A549 (cell line): ENCODE measurements at regions not wholly inside any gene's neighbourhood (a gene's known extent, or its start where the extent isn't known, plus 50 kb on each side); places are given as distances from the start of the nearest gene placed in this dataset.

Experiments
- ATAC-seq, 2 experiments: fragments of 200-7000 bp in 1 of 2; fragments of >200 bp in 1 of 2; cut with Nextera tagmentation in 1 of 2; cut with Tn5 transposase in 1 of 2; 3 replicates each; pipeline versions ENCODE4 v1.8.0 to v1.9.1; 2018 to 2020; ENCODE audit warnings: mild to moderate bottlenecking in 1 of 2, moderate library complexity in 1 of 2
- CTCF ChIA-PET: fragments of 300-600 bp; sonication (Branson Sonifier 250); formaldehyde crosslinking; extraction: SDS; loops from one replicate; lab custom pipeline; 2021; ENCODE audit warnings: antibody characterized with exemption, inconsistent platforms; lab: Yijun Ruan, JAX
- POLR2A ChIA-PET: fragments of 350-600 bp; formaldehyde crosslinking; extraction: SDS; loops from one replicate; lab custom pipeline; 2021; ENCODE audit warnings: antibody characterized with exemption, inconsistent platforms; lab: Yijun Ruan, JAX
- DNase-seq, 2 experiments: peaks; one replicate each; pipeline versions ENCODE4 v3.0.0 to v3.0.0-alpha.2; 2011 to 2016; ENCODE audit warnings: low read depth in 1 of 2, low spot score in 1 of 2
- FAIRE-seq: peaks from 2 replicates; lab custom pipeline; 2011; peaks lifted over from hg19 to GRCh38; lab: Jason Lieb, UNC
- H3K27ac ChIP-seq, 2 experiments: fragments of >200 bp; sonication (Bioruptor Twin); formaldehyde crosslinking; 3 replicates each; pipeline ENCODE4 v1.5.1; 2016 to 2017
- H3K4me1 ChIP-seq: fragments of >200 bp; sonication (Bioruptor Twin); formaldehyde crosslinking; 3 replicates; pipeline ENCODE4 v1.6.1; 2016
- H3K4me2 ChIP-seq: fragments of >200 bp; sonication (Bioruptor Twin); formaldehyde crosslinking; 3 replicates; pipeline ENCODE4 v1.6.1; 2016
- H3K4me3 ChIP-seq: fragments of >200 bp; sonication (Bioruptor Twin); formaldehyde crosslinking; 3 replicates; pipeline ENCODE4 v1.5.1; 2016
- H3K9me3 ChIP-seq: fragments of >200 bp; sonication (Bioruptor Twin); formaldehyde crosslinking; 3 replicates; pipeline ENCODE4 v1.6.1; 2016
- CBX2 ChIP-seq: fragments of 200-600 bp; sonication (generic); IDR thresholded peaks from 2 replicates; pipeline ENCODE4 v1.6.1; 2016; ENCODE audit warnings: low read depth, mild to moderate bottlenecking, borderline replicate concordance
- CBX8 ChIP-seq: fragments of 200-600 bp; sonication (generic); IDR thresholded peaks from 2 replicates; pipeline ENCODE4 v1.6.1; 2016
- CEBPB ChIP-seq, 2 experiments: fragments of >200 bp in 1 of 2; sonication (Bioruptor Twin) in 1 of 2; formaldehyde crosslinking in 1 of 2; IDR thresholded peaks; 2 replicates each; pipeline ENCODE4 v1.6.1; 2012 to 2016
- E2F6 ChIP-seq: IDR thresholded peaks from 2 replicates; pipeline ENCODE4 v1.6.1; 2012; ENCODE audit warnings: low read depth, borderline replicate concordance
- EHF ChIP-seq: fragments of 250-450 bp; sonication (Bioruptor Pico); IDR thresholded peaks from 2 replicates; pipeline ENCODE4 v1.5.0; 2020; ENCODE audit warnings: mild to moderate bottlenecking
- ELK1 ChIP-seq: fragments of 150-350 bp; IDR thresholded peaks from 2 replicates; pipeline ENCODE4 v1.6.1; 2014; ENCODE audit warnings: low read depth, mild to moderate bottlenecking, low read length
- FOSB ChIP-seq: fragments of 250-450 bp; sonication (Bioruptor Pico); IDR thresholded peaks from 2 replicates; pipeline ENCODE4 v1.5.0; 2020; ENCODE audit warnings: mild to moderate bottlenecking, moderate library complexity
- FOXS1 ChIP-seq: fragments of 250-450 bp; sonication (Bioruptor Pico); IDR thresholded peaks from 2 replicates; pipeline ENCODE4 v1.5.0; 2020; ENCODE audit warnings: mild to moderate bottlenecking, moderate library complexity
- GATA3 ChIP-seq: IDR thresholded peaks from 2 replicates; pipeline ENCODE4 v1.6.1; 2012; ENCODE audit warnings: borderline replicate concordance
- HES2 ChIP-seq: fragments of >200 bp; sonication (Bioruptor Twin); formaldehyde crosslinking; IDR thresholded peaks from 2 replicates; pipeline ENCODE4 v1.6.1; 2016
- HEYL ChIP-seq: fragments of 250-450 bp; sonication (Bioruptor Pico); IDR thresholded peaks from 2 replicates; pipeline ENCODE4 v1.8.0; 2021; ENCODE audit warnings: mild to moderate bottlenecking, moderate library complexity
- HOXA7 ChIP-seq: fragments of 250-450 bp; sonication (Bioruptor Pico); IDR thresholded peaks from 2 replicates; pipeline ENCODE4 v1.5.0; 2020; ENCODE audit warnings: mild to moderate bottlenecking, moderate library complexity
- JUN ChIP-seq, 2 experiments: fragments of >200 bp; sonication (Bioruptor Twin); formaldehyde crosslinking; IDR thresholded peaks; 2 replicates in 1 of 2; 3 replicates in 1 of 2; pipeline ENCODE4 v1.6.1; 2016 to 2017
- KDM1A ChIP-seq: fragments of 200-600 bp; sonication (generic); IDR thresholded peaks from 2 replicates; pipeline ENCODE4 v1.6.1; 2016; ENCODE audit warnings: low read depth, mild to moderate bottlenecking
- KDM5A ChIP-seq: fragments of 200-600 bp; sonication (generic); IDR thresholded peaks from 2 replicates; pipeline ENCODE4 v1.6.1; 2016; ENCODE audit warnings: antibody characterized with exemption, mild to moderate bottlenecking
- MYC ChIP-seq: IDR thresholded peaks from 2 replicates; pipeline ENCODE4 v1.6.1; 2012; ENCODE audit warnings: mild to moderate bottlenecking, inconsistent platforms, low read length, improper control_type of control experiment, borderline replicate concordance
- PHF8 ChIP-seq: fragments of 200-600 bp; sonication (generic); IDR thresholded peaks from 2 replicates; pipeline ENCODE4 v1.6.1; 2016; ENCODE audit warnings: low read depth, mild to moderate bottlenecking, antibody characterized with exemption, moderate library complexity, borderline replicate concordance
- POLR2A ChIP-seq: IDR thresholded peaks from 2 replicates; pipeline ENCODE4 v1.6.1; 2012; ENCODE audit warnings: mild to moderate bottlenecking, low read length
- RAD21 ChIP-seq, 2 experiments: fragments of >200 bp in 1 of 2; sonication (Bioruptor Twin) in 1 of 2; formaldehyde crosslinking in 1 of 2; IDR thresholded peaks in 1 of 2; conservative IDR thresholded peaks in 1 of 2; 2 replicates in 1 of 2; 3 replicates in 1 of 2; pipeline ENCODE4 v1.6.1; 2012 to 2018; ENCODE audit warnings: inconsistent platforms in 1 of 2
- RNF2 ChIP-seq: fragments of 200-600 bp; sonication (generic); IDR thresholded peaks from 2 replicates; pipeline ENCODE4 v1.6.1; 2016; ENCODE audit warnings: low read depth, mild to moderate bottlenecking, antibody characterized with exemption, moderate library complexity, borderline replicate concordance
- TP53 ChIP-seq: fragments of 250-450 bp; sonication (Bioruptor Pico); IDR thresholded peaks from 2 replicates; pipeline ENCODE4 v1.5.0; 2021; ENCODE audit warnings: mild to moderate bottlenecking, moderate library complexity
- USF2 ChIP-seq: fragments of 450-650 bp; IDR thresholded peaks from 2 replicates; pipeline ENCODE4 v1.6.1; 2014; ENCODE audit warnings: antibody characterized with exemption
- ZC3H11A ChIP-seq: fragments of 450-650 bp; IDR thresholded peaks from 2 replicates; pipeline ENCODE4 v1.6.1; 2014; ENCODE audit warnings: antibody characterized with exemption, mild to moderate bottlenecking
- ZFP36 ChIP-seq: fragments of 450-650 bp; IDR thresholded peaks from 2 replicates; pipeline ENCODE4 v1.6.1; 2014; ENCODE audit warnings: borderline replicate concordance; ENCODE audit not compliant: partially characterized antibody
- WGBS: methylation state at CpG from one replicate; pipeline ENCODE4 v1.1.6; 2017; ENCODE audit errors: missing lambda C conversion rate; 5-methylcytosine and 5-hydroxymethylcytosine counted together

- TF ChIP-seq FOSB (CRISPR knock-in tag), result no peak
- TF ChIP-seq USF2, result no peak
- TF ChIP-seq CEBPB (IDR thresholded peaks at IDR 0.05), result no peak
- TF ChIP-seq FOXS1, result no peak
- TF ChIP-seq RNF2, result no peak
- TF ChIP-seq GATA3, result no peak
- no peak for TF ChIP-seq RAD21 (conservative IDR thresholded peaks at IDR 0.05 in 1 of 2, IDR thresholded peaks at IDR 0.05 in 1 of 2)
- no peak for TF ChIP-seq MYC
- TF ChIP-seq CBX8, result no peak
- no peak for TF ChIP-seq ELK1
- no peak for TF ChIP-seq ZC3H11A
- no peak for TF ChIP-seq E2F6
- TF ChIP-seq, all 56 proteins: peak for 0
- DNase-seq (no peak), ATAC-seq (no peak), FAIRE-seq (no peak)
- peaks cover 5% of the 10 kb centered on the region; the same call in 2 of the 3 replicates for H3K4me1 ChIP-seq
- WGBS, result 82% methylated on average over 17 of the region's 17 CpGs
- POLR2A ChIA-PET, result no interaction called here
- CTCF ChIA-PET, result no interaction called here
- H3K4me3 ChIP-seq, result no peak overlapping the region
- H3K4me2 ChIP-seq, result no peak overlapping the region
- H3K27ac ChIP-seq, result no peak overlapping the region
- no peaks in the 10 kb centered on the region for H3K9me3 ChIP-seq
These were observed 250.7 kb downstream of the VAPA start for GRCh38 chr18:10164271-10165071.

- Histone ChIP-seq H3K4me1 (peaks cover 9% of the 10 kb centered on the region; the same call in 2 of the 3 replicates), H3K4me2 (no peak overlapping the region), H3K4me3 (no peak overlapping the region)
- FAIRE-seq, result no peak
- CTCF ChIA-PET, result no interaction called here
- TF ChIP-seq CBX2 (no peak), TP53 (no peak), KDM1A (no peak), ZFP36 (no peak), POLR2A (no peak), HEYL (no peak), HES2 (no peak), E2F6 (no peak), MYC (no peak), JUN (IDR thresholded peaks at IDR 0.05) (no peak), HOXA7 (no peak), KDM5A (no peak), EHF (CRISPR knock-in tag) (no peak), PHF8 (no peak), RAD21 (conservative IDR thresholded peaks at IDR 0.05 in 1 of 2, IDR thresholded peaks at IDR 0.05 in 1 of 2) (no peak)
- TF ChIP-seq, all 56 proteins: peak for 0
- ATAC-seq (no peak), DNase-seq (no peak)
- POLR2A ChIA-PET, result no interaction called here
- H3K9me3 ChIP-seq, result no peaks in the 10 kb centered on the region
- 79% methylated on average over 18 of the region's 22 CpGs for WGBS
- no peak overlapping the region for H3K27ac ChIP-seq
These were observed 252.5 kb downstream of the VAPA start for GRCh38 chr18:10166164-10166807.
